ENCODE measurements at regions not wholly inside any gene's neighbourhood (a gene's known extent, or its start where the extent isn't known, plus 50 kb on each side); places are given as distances from the start of the nearest gene placed in this dataset.
A peak's percentile ranks its signal among the peaks of the same experiment; 100 is the strongest.

DNA sequence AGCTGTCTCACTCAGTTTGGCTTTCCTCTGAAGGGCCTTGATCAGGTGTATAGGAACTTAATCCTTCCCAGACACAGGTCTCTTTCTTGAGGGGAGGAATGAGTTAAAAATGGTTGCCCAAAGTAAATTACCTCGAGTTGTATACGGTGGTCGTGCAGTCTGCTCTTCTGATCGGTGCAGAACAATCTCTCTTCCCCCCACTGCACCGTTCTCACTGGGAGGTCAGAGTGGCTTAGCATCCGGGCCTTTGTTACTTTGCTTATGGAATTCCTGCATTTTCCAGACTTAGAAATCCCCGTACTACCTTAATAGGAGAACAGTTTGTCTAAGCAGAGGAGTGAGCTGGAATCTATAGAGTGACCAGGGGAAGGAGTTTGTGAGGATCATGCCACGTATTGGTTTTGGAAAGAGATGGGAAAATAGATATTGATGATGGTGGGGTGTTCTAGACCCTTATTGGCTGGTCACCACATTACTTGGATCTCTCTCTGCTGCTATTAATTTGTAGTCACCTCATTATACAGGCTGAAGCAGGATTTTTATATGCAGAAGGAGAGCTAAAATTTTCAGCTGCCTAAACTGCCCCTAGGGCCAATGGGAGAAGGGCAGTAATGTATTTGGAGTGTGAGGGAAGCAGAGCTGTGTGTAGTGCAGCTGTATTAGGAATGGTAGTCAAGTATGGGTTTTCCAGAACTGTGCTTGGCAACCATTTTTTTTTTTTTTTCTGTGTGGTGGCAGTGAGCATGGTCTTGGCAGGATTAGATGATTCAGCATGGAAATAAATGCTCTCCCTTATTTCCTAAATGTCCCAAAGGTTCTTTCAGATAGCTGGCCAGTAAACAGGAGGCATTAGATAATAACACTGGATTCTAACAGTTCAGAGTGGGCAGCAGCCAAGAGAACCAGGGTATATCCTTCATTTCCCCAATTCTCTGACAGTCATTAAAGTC lies 81.5 kb downstream of the NDUFS5 start:
- DNase-seq = no peak

DNA sequence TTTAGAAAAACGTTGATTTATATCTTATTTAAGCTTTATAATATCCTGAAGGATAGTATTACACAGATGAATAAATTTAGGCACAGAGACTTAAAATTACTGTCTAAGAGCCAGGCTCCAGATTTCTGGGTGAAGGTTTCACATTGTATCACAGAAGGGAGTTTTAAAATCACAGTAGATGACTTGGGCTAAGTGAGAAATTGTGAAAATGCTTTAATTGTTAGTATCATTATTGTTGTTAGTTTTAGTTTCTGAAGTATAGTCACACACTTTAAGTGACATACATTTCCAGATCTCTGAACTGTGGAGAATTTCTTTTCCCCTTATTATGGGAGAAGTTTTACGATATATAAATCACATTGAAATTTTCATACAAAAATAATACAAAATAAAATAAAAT lies 83.5 kb downstream of the NDUFS5 start:
- DNase-seq = no peak

DNA sequence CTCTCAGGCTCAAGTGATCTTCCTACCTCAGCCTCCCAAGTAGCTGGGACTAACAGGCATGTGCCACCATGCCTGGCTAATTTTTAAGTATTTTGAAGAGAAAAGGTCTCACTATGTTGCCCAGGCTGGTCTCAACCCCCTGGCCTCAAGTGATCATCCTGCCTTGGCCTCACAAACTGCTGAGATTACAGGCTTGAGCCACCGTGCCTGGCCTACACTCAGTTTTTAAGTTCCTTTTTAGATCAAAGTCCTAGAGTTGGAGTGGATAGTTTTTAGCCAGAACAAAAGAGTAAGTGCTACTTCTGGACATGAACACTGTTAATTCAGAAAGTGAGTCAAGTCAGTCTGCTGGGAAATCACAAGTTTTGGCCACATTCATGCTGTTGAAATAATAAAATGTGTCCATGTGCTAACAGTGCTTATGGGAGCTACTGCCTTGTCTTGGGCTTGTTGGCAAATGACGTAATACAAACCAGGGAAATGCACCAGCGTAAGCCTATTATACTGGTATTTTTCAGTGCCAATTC lies 84.2 kb downstream of the NDUFS5 start:
- DNase-seq = peak in 1 of 3 donors; percentile 45

- DNase-seq = peak in 1 of 3 donors; percentile 43
Measured at GRCh38 chr1:39110882-39111281, 84.7 kb downstream of the NDUFS5 start.

DNA sequence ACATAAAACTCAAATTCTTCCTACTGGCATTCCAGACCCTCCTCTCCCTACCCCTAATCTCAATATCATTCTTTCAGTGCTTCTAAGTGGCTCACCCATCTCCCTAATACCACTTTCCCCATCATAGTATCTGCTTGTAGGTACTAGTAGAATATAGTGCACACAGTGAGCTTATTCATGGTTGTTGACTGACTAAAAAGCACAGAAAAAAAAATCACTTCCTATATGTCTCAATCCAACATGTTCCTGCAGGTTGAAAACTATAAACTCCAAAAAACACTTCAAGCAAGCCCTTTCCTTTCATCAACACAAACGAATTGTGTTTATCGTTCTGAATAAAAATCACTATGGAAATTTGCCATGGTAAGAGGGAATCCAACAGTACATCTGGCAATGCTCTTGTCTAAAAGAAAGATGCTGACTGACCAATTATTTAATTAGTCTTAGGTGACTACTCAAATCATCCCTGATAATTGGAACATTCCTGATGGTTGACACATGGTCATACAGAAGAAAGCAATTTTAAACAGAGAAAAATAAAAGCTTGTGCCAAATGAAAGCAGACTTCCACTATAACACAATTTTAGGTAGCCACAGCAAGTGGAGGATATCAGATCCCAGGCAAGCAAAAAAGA lies 87.1 kb downstream of the NDUFS5 start:
- no peak for DNase-seq

DNA sequence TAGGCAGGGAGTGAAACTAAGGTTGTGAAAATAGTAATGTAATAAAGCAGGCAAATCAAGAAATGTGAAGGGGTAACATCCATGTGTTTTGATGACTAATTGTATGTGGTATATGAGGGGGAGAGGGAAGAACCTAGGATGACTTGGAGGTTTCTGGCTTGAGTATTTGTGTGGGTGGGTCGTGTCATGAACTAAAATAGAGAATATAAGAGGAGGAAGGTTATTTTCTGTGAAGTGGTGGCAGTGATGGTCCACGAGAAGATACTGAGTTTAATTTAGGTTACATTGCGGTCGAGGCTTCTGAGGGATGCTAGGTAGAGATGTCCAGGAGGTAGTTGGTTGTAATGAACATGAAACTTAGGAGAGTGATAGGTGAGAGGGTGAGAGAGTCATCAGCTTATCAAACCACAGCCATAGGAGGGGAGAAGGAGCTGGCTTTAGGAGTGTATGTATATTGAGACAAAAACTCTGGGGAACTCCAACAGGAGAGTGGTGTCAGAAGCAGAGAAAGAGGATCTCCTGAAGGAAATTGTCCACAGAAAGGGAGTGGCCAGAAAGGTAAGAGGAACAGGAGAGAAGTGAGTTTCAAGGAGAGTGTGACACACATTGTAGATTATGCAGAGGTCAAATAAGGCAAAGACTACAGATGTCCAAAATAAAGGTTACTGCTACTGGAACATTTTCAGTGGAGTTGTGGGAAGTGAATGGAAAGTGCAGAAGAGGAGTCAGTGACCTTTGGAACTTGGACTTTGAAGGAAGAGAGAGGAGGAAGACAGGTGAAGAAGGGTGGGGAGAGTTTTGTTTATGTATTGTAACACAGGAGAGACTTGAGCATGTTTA lies 89.0 kb upstream of the MACF1 start:
- DNase-seq = no peak

GRCh38 chr1:39116116-39116607 lies 88.3 kb upstream of the MACF1 start:
- DNase-seq = no peak

GRCh38 chr1:39116860-39117728 lies 87.4 kb upstream of the MACF1 start:
- no peak for DNase-seq

DNA sequence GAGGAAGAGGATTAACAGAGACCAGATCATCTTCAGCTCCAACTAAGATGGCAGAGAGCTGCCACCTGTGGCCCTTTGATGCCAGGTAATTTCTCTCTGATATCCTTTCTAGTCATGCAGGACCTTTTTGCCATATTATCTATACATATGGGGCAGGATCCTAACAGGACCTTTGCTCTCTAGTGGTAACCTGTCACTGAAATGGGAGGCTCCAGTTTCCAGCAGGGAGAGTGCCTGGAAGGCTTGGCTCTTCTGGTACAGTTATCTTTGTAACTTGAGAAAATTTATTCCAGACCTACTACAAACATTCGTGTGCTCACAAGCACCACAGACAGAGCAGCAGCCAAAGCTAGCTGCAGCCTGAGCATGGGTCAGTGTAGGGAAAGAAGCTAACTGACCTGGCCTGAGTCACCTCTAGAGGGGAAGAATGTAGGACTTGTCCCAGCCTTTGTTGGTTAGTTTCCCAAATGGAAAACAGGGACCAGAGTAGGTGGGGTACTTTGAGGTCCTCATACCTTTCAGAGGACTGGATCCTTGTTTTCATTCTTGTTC lies 86.5 kb upstream of the MACF1 start:
- DNase-seq = no peak

- no peak for DNase-seq
Measured at GRCh38 chr1:39122056-39122455, 82.4 kb upstream of the MACF1 start.

- DNase-seq = no peak
Measured at GRCh38 chr1:39124282-39124681, 80.2 kb upstream of the MACF1 start.

DNA sequence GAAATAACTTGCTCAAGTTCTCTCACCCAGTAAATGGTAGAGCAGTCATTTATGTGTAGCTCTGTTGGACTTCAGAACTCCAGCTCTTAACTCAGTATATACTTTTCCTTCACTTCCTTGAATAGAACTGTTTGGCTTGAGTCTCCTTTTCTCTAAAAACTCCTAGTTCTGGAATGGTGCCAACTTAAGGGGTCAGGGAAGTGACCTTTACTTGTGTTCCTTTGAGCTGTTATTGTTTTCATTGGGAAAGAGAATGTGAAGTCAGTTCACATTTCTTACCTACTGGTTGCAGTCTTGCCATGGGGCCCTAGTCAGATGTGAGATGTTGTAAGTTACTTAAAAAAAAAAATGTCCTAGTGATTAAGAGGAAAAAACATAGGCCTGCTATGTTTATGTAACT lies 77.0 kb upstream of the MACF1 start:
- peak in 1 of 3 donors; percentile 38 for DNase-seq

- no peak for DNase-seq
Measured at GRCh38 chr1:39128126-39128525, 76.4 kb upstream of the MACF1 start.

GRCh38 chr1:39128959-39129358 lies 75.5 kb upstream of the MACF1 start:
- no peak for DNase-seq

DNA sequence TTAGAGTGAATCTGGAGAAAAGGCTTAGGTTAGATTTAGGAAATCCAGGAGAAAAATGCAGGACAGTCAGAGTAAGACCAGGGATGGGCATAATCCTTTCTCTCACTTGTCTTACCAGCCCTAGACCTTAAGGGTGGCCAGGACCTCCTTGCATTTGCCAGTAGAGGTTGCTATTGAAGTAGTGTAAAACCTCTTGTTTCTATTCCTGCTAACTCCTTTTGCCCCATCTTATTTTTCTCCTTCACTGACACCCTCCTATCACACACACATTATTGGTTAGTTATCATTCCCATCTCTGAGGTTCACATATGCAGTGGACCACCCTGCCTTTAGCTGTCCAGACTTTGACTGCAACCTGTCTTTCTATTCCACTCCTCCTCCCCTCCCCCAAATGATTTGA lies 75.0 kb upstream of the MACF1 start:
- DNase-seq = no peak

DNA sequence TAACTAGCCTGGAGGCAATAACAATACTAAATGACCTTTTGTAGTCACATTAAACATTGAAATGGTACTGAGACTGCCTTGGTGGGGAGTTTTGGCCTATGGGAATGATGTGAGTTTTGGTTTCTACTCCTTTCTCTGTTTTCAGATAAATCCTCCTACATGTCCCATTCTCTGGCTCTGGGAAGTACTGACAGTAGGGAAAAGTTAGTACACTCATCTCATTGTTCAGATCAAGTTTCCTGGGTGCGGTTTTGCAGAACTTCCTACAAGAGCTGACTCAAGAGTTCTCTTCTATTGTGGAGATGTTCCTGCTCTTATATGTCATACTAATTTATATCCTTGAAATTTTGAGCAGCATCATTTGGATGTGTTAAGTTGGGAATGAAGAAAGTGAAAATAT lies 74.2 kb upstream of the MACF1 start:
- DNase-seq = no peak

DNA sequence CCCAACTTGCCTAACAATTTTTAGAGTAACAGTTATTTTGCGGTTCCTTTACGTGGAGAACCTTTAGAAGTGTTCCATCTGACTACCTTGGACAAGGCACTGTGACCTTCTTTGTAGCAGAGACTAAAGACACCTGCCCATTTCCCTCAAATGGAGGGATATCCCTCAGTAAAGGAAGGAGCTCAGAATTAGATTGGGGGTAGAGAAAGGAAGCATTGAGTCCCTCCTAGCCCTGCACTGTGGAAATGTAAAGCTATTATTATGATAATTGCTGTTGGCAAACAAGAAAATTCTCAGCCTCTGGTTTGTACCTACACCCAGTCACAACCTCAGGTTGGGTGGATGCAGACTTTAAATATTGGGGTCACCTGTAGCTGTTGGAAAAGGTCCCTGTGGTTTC lies 72.6 kb upstream of the MACF1 start:
- DNase-seq = no peak

GRCh38 chr1:39132505-39133339 lies 71.8 kb upstream of the MACF1 start:
- peak in 1 of 3 donors; percentile 62 for DNase-seq

GRCh38 chr1:39133340-39133684 lies 71.2 kb upstream of the MACF1 start:
- no peak for DNase-seq

Data from muscle of back (tissue), 3 donors.